ENCODE measurements at regions not wholly inside any gene's neighbourhood (a gene's known extent, or its start where the extent isn't known, plus 50 kb on each side); places are given as distances from the start of the nearest gene placed in this dataset.

DNA sequence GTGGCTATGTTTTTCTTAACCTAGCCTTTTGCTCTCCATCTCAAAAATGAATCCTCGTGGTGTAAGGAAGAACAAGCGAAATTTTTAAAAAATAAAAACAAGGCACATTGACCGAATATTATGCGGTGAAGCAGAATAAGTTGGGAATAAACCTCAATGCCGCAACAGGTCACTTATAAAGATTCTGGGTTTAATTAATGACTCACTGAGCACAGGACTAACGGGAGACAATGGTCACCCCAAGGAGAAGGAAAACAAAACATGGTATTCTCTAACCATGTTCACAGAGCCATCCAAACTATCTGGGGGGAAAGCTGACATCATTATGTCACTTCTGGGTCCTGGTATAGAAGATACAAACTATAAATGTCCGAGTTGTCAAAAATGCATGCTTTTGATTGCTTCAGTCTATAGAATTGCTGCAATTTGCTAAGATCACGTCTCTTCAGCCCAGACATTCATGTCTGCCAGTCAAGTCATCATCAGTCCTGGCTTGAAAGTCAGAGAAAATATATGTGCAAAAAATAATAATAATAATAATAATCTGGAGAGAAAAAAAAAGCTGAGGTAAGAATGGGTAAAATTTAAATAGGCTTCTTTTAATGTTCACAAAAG, 280.6 kb downstream of the NR2F1-AS1 start:
- Histone ChIP-seq H3K4me3 (no peak overlapping the region), H3K36me3 (no peaks in the 10 kb centered on the region), H3K27me3 (no peaks in the 10 kb centered on the region), H3K4me1 (peaks cover 0 to 9% (median 0%) of the 10 kb centered on the region in 3 donors), H3K9me3 (no peaks in the 10 kb centered on the region), H3K27ac (no peak overlapping the region)
- no peak for ATAC-seq
- 83 to 86% methylated on average over 8 of the region's 8 CpGs for WGBS, 2 donors (ENCODE audit: low coverage in 1 of 2)
- TF ChIP-seq EP300 (IDR thresholded peaks at IDR 0.05) (no peak), POLR2A (IDR thresholded peaks at IDR 0.05) (no peak), POLR2AphosphoS5 (IDR thresholded peaks at IDR 0.05) (no peak)
- TF ChIP-seq, protein P1, sequence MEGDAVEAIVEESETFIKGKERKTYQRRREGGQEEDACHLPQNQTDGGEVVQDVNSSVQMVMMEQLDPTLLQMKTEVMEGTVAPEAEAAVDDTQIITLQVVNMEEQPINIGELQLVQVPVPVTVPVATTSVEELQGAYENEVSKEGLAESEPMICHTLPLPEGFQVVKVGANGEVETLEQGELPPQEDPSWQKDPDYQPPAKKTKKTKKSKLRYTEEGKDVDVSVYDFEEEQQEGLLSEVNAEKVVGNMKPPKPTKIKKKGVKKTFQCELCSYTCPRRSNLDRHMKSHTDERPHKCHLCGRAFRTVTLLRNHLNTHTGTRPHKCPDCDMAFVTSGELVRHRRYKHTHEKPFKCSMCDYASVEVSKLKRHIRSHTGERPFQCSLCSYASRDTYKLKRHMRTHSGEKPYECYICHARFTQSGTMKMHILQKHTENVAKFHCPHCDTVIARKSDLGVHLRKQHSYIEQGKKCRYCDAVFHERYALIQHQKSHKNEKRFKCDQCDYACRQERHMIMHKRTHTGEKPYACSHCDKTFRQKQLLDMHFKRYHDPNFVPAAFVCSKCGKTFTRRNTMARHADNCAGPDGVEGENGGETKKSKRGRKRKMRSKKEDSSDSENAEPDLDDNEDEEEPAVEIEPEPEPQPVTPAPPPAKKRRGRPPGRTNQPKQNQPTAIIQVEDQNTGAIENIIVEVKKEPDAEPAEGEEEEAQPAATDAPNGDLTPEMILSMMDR (IDR thresholded peaks at IDR 0.05) = no peak

DNA sequence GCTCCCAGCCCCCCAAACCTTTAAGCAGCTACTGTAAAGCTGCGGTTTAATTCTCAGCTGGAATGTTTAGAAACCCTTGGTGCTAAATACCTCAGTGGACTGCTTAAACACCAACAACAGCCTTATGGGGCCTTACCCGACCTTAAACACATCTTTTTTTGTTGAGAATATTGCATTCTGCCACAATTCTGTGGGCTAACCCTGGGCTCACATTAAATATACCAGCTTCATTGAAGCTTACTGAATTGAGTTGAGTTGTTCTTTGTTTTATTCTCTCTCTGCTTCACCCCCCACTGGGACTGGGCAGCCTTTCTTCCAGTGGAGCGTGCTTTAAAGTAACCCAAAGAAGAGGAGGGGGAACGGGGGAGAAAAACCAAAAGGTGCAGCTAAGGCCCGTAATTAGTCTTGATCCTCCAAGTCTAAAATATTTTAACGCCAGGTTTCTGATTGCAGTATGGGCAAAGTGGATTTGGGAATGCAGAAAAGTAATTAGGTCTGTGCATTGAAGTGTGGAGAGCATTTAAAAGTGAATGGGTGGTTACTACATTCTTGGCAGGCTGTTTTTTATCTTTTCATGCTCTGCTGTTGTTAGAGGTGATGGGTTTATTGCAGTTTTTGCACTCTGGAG, 281.2 kb downstream of the NR2F1-AS1 start:
- Histone ChIP-seq H3K4me3 (no peak overlapping the region), H3K27ac (no peak overlapping the region), H3K36me3 (no peaks in the 10 kb centered on the region), H3K27me3 (no peaks in the 10 kb centered on the region), H3K9me3 (no peaks in the 10 kb centered on the region), H3K4me1 (peaks cover 0 to 5% (median 0%) of the 10 kb centered on the region in 3 donors)
- 74 to 90% methylated on average over 3 to 6 of the region's 6 CpGs for WGBS, 2 donors (ENCODE audit: low coverage in 1 of 2)
- TF ChIP-seq EP300 (IDR thresholded peaks at IDR 0.05) = no peak
- ATAC-seq = no peak

DNA sequence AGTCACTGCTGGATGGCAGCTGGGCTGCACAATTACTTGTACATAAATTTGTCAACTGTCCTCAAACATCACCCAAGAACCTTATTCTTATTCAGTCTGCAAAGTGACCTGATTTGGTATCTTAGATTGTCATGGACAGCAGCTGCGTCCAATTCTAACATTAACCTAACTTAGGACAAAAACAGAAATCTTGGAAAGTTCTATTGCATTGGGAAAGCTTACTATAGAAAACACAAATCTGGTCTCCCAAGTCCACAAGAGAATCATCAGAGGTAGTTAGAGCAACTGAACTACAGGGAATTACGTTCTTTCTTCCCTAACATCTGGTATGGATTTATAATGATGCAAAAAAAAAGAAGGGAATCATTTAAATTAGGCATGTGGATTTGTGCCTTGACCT, 283.9 kb downstream of the NR2F1-AS1 start:
- Histone ChIP-seq H3K27me3 (no peaks in the 10 kb centered on the region), H3K36me3 (no peaks in the 10 kb centered on the region), H3K4me3 (no peak overlapping the region), H3K9me3 (no peaks in the 10 kb centered on the region), H3K27ac (no peak overlapping the region), H3K4me1 (no peaks in the 10 kb centered on the region)
- ATAC-seq = no peak
- 68 to 92% methylated on average over 2 of the region's 2 CpGs for whole genome bisulfite sequencing, 2 donors (ENCODE audit: low coverage in 1 of 2)
- TF ChIP-seq POLR2A (IDR thresholded peaks at IDR 0.05) (no peak), EP300 (IDR thresholded peaks at IDR 0.05) (no peak), POLR2AphosphoS5 (IDR thresholded peaks at IDR 0.05) (no peak)
- TF ChIP-seq, protein P1 (IDR thresholded peaks at IDR 0.05) = no peak

DNA sequence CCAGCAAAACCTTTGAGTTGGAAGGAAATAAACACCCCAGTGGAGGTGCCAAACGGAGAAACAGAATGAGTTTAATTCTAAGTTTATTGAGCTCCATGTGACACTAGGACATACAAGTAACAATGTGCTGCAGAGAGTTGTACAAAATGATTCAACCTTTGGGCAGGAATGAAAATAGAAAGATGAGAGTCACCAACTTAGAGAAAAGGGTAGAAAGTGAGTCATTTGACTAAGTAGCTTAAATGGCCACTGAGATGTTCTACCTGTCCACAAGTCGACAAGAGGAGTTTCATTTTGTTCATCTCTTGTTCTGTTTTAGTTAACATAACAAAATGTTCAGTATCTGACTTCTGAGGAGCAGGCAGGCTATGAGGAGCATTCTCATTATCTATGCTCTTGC, 284.7 kb downstream of the NR2F1-AS1 start:
- Histone ChIP-seq H3K36me3 (no peaks in the 10 kb centered on the region), H3K9me3 (peaks cover 0 to 1% (median 0%) of the 10 kb centered on the region in 3 donors), H3K4me3 (no peak overlapping the region), H3K4me1 (no peaks in the 10 kb centered on the region), H3K27ac (no peak overlapping the region), H3K27me3 (no peaks in the 10 kb centered on the region)
- no peak for TF ChIP-seq EP300 (IDR thresholded peaks at IDR 0.05)
- TF ChIP-seq POLR2A (IDR thresholded peaks at IDR 0.05) = no peak
- TF ChIP-seq, protein P1 (IDR thresholded peaks at IDR 0.05) = no peak
- TF ChIP-seq POLR2AphosphoS5 (IDR thresholded peaks at IDR 0.05) = no peak
- no peak for ATAC-seq
- 86 to 89% methylated on average over 1 to 2 of the region's 2 CpGs for WGBS, 2 donors (ENCODE audit: low coverage in 1 of 2)

DNA sequence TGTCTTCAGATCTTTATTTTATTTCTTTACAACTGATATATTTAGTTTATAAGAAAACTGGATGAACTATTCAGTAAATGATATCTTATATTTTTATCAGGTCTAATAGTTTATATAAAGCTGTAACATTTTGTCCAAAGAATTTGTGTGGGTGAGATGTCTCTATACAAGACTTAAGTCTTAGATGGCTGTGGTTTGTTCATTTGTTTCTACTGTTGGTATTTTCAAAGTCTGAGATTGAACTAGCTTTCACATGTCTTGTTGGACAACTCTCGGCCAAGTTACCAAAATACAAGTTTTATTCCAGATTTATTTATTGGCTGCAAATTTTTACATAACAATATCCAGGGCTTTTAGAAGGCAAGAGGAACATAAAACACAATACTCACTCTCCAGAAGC, 286.0 kb downstream of the NR2F1-AS1 start:
- H3K27me3 ChIP-seq = no peaks in the 10 kb centered on the region
- H3K4me3 ChIP-seq = no peak overlapping the region
- WGBS, 2 donors (ENCODE audit: low coverage in 1 of 2) = 88 to 90% methylated on average over 1 of the region's 1 CpG
- H3K36me3 ChIP-seq = no peaks in the 10 kb centered on the region
- no peak for ATAC-seq
- H3K4me1 ChIP-seq = no peaks in the 10 kb centered on the region
- peaks cover 0 to 1% (median 0%) of the 10 kb centered on the region in 3 donors for H3K9me3 ChIP-seq
- no peak overlapping the region for H3K27ac ChIP-seq
- no peak for TF ChIP-seq EP300 (IDR thresholded peaks at IDR 0.05)
- no peak for TF ChIP-seq POLR2AphosphoS5 (IDR thresholded peaks at IDR 0.05)
- TF ChIP-seq, protein P1 (IDR thresholded peaks at IDR 0.05) = no peak
